Duodenal mucosa (tissue), 2 donors: ENCODE measurements at regions not wholly inside any gene's neighbourhood (a gene's known extent, or its start where the extent isn't known, plus 50 kb on each side); places are given as distances from the start of the nearest gene placed in this dataset.

Source experiments
- H3K27ac ChIP-seq: one replicate; pipeline ENCODE4 v1.7.0; 2013; ENCODE audit warnings: low read depth, low read length
- H3K27me3 ChIP-seq, 2 donors: one replicate each; pipeline ENCODE4 v1.7.0; 2013; ENCODE audit warnings: low read length in 2 of 2, control low read depth in 1 of 2; ENCODE audit not compliant: insufficient read depth in 2 of 2, control insufficient read depth in 1 of 2
- H3K36me3 ChIP-seq, 2 donors: one replicate each; pipeline ENCODE4 v1.7.0; 2013; ENCODE audit warnings: low read length in 2 of 2, control low read depth in 1 of 2; ENCODE audit not compliant: insufficient read depth in 2 of 2, control insufficient read depth in 1 of 2
- H3K4me1 ChIP-seq, 2 donors: one replicate each; pipeline ENCODE4 v1.7.0; 2013; ENCODE audit warnings: low read length in 2 of 2, control low read depth in 1 of 2; ENCODE audit not compliant: insufficient read depth in 2 of 2, control insufficient read depth in 1 of 2
- H3K4me3 ChIP-seq, 2 donors: one replicate each; pipeline ENCODE4 v1.7.0; 2013; ENCODE audit warnings: low read length in 2 of 2, low read depth in 1 of 2
- H3K9ac ChIP-seq, 2 donors: one replicate each; pipeline ENCODE4 v1.7.0; 2013; ENCODE audit warnings: low read length in 2 of 2, low read depth in 1 of 2
- H3K9me3 ChIP-seq, 2 donors: one replicate each; pipeline ENCODE4 v1.7.0; 2013; ENCODE audit warnings: low read length in 2 of 2, control low read depth in 1 of 2; ENCODE audit not compliant: control insufficient read depth in 1 of 2

DNA sequence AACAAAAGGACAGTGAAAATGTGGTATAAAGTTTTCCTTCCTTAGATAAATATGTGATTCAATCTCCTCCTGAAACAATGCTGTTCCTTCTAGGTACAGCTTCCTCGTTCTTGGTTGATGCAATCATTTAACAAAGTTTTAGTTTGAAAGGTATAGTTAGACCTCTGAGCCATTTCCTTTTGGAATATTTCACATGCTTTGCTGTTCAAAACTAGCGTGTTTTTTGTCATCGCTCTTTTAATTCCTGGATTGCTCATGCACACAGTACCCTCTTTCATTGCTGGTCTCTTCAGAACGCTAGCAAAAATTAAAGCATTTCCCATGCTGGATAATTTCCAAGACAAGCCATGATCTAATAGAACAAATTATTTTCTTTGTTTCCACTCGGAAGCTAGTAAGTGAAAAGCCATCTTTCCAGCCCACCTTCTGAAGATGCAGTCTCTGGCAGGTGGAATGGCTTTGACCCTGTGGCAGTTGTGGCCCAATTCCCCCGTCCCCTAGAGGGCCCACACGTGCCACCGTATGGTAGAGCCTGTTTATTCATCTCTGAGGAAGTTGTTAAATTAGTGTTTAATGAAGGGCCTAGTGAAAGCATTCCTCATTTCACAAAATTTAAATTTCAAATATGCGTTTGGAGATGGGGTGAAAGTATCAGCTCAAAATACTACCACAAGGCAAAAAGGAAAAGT, 1040.6 kb upstream of the SLC10A2 start:
- Histone ChIP-seq H3K4me1 (no peaks in the 10 kb centered on the region), H3K4me3 (no peak overlapping the region), H3K9me3 (peaks cover 0 to 2% of the 10 kb centered on the region in 2 donors), H3K27ac (no peak overlapping the region), H3K36me3 (no peaks in the 10 kb centered on the region), H3K9ac (no peak overlapping the region), H3K27me3 (no peaks in the 10 kb centered on the region)

DNA sequence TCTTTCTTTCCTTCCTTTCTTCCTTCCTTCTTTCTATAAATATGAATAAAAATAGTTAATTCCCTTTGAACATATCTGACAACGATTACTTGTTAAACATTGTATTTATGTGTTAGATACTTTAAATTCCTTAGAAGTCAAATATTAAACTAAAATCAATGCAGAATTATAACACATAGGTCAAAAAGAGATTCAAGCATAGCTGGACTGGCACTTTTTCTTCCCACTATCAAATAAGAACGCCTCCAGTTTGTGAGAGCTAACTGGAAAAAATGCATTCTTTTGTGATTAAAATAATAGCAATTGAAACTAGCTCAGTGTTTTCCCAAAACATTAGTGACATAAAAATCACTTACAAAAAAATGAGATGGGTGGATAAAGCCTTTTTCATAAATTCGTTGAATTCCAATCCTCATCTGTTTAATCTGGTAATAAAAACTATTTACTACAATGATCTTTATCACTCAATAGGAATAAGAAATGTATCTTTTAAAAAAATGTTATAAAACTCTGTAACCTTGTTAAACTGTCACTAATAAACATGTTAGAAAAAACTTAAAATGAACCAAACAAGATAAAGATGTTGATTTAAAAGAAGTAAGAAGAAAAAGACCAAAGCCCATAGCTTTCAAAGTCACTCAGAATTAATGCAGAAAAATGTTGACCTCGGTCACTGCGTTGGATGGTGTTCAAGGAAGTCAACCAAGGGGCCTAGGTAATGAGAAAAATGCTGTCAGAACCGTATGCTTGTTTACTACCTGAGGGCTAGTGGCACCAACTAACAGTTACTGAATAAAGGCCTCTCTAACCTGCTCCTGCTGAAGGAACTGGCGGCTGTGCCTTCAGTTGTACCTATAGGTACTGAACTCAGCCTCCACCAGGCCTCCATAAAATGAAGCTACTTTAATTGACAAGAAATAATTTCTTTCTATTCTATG, 1039.5 kb upstream of the SLC10A2 start:
- no peak overlapping the region for H3K4me3 ChIP-seq
- no peaks in the 10 kb centered on the region for H3K27me3 ChIP-seq
- no peaks in the 10 kb centered on the region for H3K36me3 ChIP-seq
- H3K27ac ChIP-seq, result no peak overlapping the region
- no peak overlapping the region for H3K9ac ChIP-seq
- peaks cover 0 to 2% of the 10 kb centered on the region in 2 donors for H3K9me3 ChIP-seq
- no peaks in the 10 kb centered on the region for H3K4me1 ChIP-seq

DNA sequence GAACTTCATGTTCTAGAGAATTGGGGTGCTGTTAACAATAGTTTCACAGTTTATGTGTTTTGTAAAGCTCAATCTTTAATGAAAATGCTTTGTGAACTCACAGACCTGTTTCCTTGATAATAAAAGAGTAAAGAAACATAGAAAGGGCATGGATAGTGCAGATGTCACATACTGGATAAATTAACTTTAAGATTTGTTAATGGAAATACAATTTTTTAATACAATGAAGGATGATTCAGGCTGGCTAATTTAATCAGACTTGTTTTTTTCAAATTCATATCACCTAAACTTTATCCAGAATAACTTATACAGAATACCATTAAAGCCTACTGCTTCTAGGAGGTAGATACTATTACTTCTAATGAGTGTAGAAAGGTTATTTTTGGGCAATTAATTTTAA, 1033.5 kb upstream of the SLC10A2 start:
- Histone ChIP-seq H3K4me3 (no peak overlapping the region), H3K27me3 (no peaks in the 10 kb centered on the region), H3K4me1 (no peaks in the 10 kb centered on the region), H3K36me3 (no peaks in the 10 kb centered on the region), H3K9me3 (no peaks in the 10 kb centered on the region), H3K9ac (no peak overlapping the region), H3K27ac (no peak overlapping the region)

DNA sequence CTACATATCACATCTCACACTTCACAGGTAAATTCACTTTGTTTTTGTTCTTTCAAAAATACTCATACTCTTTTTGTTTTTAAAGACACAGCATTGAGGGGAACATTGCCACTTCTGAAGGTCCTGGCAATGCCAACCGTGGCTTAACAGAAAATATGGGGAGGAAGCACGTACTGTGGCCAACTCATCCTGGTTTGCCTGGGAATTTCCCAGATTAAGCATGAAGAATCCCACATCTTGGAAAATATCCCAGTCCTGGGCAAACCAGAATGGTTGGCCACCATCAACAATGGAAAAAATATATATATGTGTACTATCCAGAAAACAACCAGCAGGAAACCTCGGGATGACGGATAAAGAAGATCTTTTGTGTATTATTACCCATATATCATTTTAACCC, 1032.2 kb upstream of the SLC10A2 start:
- Histone ChIP-seq H3K27me3 (no peaks in the 10 kb centered on the region), H3K27ac (no peak overlapping the region), H3K36me3 (no peaks in the 10 kb centered on the region), H3K4me3 (no peak overlapping the region), H3K9ac (no peak overlapping the region), H3K9me3 (no peaks in the 10 kb centered on the region), H3K4me1 (no peaks in the 10 kb centered on the region)

DNA sequence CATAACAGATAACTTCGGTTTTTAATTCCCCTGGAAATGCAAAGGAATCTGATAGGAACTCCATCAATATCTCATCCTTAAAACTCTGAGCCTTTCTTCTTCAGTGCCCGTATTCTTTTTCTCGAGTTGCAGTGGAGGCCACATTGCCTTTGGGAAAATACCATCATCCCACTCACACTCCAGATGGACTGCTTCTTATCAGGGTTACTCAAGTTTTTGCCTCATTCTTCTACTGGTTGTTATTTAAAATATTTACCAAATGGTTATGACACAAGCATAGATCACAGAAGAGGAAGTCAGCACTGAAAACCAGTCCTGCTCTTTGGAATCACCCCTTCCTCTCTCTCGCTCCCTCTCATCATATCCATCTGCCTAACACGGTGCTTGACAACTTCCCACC, 1020.5 kb upstream of the SLC10A2 start:
- Histone ChIP-seq H3K9me3 (peaks cover 3 to 4% of the 10 kb centered on the region in 2 donors), H3K27me3 (no peaks in the 10 kb centered on the region), H3K4me1 (no peaks in the 10 kb centered on the region), H3K27ac (no peak overlapping the region), H3K9ac (no peak overlapping the region), H3K36me3 (no peaks in the 10 kb centered on the region), H3K4me3 (no peak overlapping the region)

DNA sequence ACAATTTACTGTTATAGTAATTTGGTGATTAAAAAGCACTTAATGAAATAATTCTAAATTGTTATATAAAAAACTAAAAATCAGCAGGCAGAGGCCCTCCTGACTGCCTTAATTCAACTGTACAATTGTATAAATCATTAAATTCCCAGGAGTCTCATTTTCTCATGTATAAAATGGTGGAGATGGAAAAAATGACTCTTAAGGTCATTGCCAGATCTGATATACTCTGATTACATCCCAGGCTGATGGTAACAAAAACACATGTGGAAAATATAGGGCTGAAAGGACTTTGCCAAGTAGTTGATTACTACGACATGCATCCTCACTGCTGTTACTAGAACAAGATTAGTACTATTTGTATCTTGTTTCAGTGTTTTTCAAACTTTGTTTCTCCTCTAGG, 1020.0 kb upstream of the SLC10A2 start:
- H3K36me3 ChIP-seq, result no peaks in the 10 kb centered on the region
- H3K27ac ChIP-seq, result no peak overlapping the region
- no peak overlapping the region for H3K9ac ChIP-seq
- no peak overlapping the region for H3K4me3 ChIP-seq
- peaks cover 3 to 4% of the 10 kb centered on the region in 2 donors for H3K9me3 ChIP-seq
- H3K27me3 ChIP-seq, result no peaks in the 10 kb centered on the region
- H3K4me1 ChIP-seq, result no peaks in the 10 kb centered on the region

DNA sequence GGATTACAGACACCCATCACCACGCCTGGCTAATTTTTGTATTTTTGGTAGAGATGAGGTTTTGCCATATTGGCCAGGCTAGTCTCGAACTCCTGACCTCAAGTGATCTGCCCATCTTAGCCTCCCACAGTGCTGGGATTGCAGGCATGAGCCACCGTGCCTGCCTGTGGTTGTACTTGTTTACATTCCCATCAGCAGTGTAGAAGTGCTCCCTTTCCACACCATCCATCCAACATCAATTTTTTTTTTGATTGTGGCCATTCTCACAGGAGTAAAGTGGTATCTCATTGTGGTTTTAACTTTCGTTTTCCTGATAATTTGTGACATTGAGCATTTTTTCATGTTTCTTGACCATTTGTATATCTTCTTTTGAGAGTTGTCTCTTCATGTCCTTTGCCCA, 1019.4 kb upstream of the SLC10A2 start:
- Histone ChIP-seq H3K9me3 (peaks cover 3 to 4% of the 10 kb centered on the region in 2 donors), H3K4me1 (no peaks in the 10 kb centered on the region)

DNA sequence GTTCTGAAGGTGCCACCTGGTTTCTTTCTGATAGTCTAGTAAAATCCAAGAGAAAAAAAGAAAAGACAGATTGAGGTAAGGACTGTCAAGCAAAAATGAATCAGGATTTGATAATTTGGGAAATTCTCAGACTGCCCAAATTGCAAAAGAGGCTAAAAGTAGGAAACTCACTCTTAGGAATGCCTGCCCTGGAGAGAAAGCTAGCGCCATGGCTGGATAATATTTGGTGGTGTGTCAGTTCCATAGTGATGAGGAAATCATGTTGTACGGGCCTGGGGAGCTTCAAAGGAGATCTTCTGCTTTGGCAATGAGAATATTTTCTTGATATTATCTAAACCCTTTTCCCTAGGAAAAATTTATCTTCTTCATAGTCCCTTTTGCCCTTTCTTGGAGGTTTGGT, 1008.1 kb upstream of the SLC10A2 start:
- Histone ChIP-seq H3K4me1 (no peaks in the 10 kb centered on the region), H3K9me3 (peaks cover 0 to 5% of the 10 kb centered on the region in 2 donors), H3K9ac (no peak overlapping the region), H3K27me3 (no peaks in the 10 kb centered on the region), H3K4me3 (no peak overlapping the region), H3K27ac (no peak overlapping the region), H3K36me3 (no peaks in the 10 kb centered on the region)

More for the DNA sequence above, 1019.4 kb upstream of the SLC10A2 start:
- no peak overlapping the region for H3K27ac ChIP-seq
- no peaks in the 10 kb centered on the region for H3K27me3 ChIP-seq
- no peak overlapping the region for H3K9ac ChIP-seq
- H3K4me3 ChIP-seq, result no peak overlapping the region
- H3K36me3 ChIP-seq, result no peaks in the 10 kb centered on the region

DNA sequence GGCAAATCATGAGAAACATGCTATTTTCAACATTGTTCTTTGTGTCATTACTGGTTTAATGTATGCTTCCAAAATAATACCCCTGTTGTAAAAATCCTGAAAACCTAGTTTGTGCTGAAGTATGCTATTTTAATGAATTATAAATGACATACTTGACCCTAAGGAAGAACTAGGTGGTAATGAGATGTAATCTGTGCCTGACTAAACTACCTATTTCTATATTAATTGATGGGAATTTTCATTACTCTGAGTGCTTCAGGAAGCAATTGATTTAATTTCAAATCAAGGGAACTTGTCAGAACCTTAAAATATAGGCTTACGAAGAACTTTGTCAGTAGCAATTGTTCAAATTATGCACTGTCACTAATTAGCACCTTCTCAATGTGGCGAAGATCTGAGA, 1005.6 kb upstream of the SLC10A2 start:
- Histone ChIP-seq H3K9me3 (no peaks in the 10 kb centered on the region), H3K4me3 (no peak overlapping the region), H3K36me3 (no peaks in the 10 kb centered on the region)

DNA sequence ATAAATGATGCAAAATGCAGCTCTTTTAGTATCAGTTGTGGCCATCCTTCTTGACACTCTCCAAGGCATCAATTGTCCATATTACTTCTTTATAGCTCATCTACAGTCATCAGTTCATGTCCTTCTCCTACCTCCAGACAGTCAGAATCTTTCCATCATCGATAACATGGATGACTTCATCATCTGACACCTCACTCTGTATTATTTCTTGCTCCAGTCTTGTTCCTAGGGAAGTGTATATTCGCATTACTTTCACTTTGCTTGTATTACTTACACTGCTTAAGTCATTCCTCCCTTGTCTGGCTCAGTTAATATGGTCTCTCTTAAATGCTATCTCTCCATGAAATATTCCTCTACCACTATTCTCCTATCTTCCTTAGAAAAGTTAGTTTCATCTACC, 999.1 kb upstream of the SLC10A2 start:
- H3K27ac ChIP-seq, result no peak overlapping the region
- no peak overlapping the region for H3K4me3 ChIP-seq

More for the DNA sequence above, 1005.6 kb upstream of the SLC10A2 start:
- Histone ChIP-seq H3K9ac (no peak overlapping the region), H3K4me1 (no peaks in the 10 kb centered on the region), H3K27me3 (no peaks in the 10 kb centered on the region), H3K27ac (no peak overlapping the region)

More for the DNA sequence above, 999.1 kb upstream of the SLC10A2 start:
- Histone ChIP-seq H3K36me3 (no peaks in the 10 kb centered on the region), H3K27me3 (no peaks in the 10 kb centered on the region), H3K9me3 (no peaks in the 10 kb centered on the region), H3K4me1 (no peaks in the 10 kb centered on the region), H3K9ac (no peak overlapping the region)
